ENCODE measurements at regions not wholly inside any gene's neighbourhood (a gene's known extent, or its start where the extent isn't known, plus 50 kb on each side); places are given as distances from the start of the nearest gene placed in this dataset.

GRCh38 chr5:125415126-125415525 lies 668.7 kb upstream of the ZNF608 start:
- DNase-seq: no peak
- H3K27ac ChIP-seq (ENCODE audit: insufficient read depth, low read length, poor library complexity, severe bottlenecking): no peak overlapping the region

DNA sequence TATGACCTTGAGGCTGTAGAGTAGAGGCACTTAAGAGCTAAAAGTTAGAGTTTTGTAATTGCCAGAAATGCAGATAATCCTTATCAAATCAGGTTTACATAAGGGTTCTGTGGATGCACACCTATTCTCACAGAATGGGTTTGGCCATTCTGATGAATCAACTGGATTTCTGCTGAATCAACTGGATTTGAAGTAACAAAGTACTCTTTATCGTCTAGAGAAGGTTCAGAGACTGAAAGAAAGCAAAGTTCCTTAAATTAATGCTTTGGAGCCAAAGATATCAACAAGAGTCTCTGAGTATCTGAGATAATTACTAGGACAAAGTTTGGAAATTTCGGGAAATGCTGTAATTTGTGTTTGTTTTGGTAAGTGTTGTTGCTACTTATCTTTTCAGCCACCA lies 669.6 kb upstream of the ZNF608 start:
- no peaks in the 10 kb centered on the region for H3K27me3 ChIP-seq (ENCODE audit: control insufficient read depth, insufficient read depth, low read length)
- ATAC-seq (ENCODE audit: low read depth in 2 of 2): no peak
- no peaks in the 10 kb centered on the region for H3K36me3 Mint-ChIP-seq
- no peak overlapping the region for H3K4me3 ChIP-seq (ENCODE audit: low read depth, low read length)
- DNase-seq: no peak
- H3K27ac ChIP-seq (ENCODE audit: insufficient read depth, low read length, poor library complexity, severe bottlenecking): no peak overlapping the region
- H3K27me3 Mint-ChIP-seq: no peaks in the 10 kb centered on the region
- H3K9me3 Mint-ChIP-seq: peaks cover 0 to 3% (median 2%) of the 10 kb centered on the region in 7 donors
- no peaks in the 10 kb centered on the region for H3K4me1 Mint-ChIP-seq
- no peaks in the 10 kb centered on the region for H3K9me3 ChIP-seq (ENCODE audit: control insufficient read depth in 2 of 2, low read length in 2 of 2)
- H3K36me3 ChIP-seq (ENCODE audit: control insufficient read depth, insufficient read depth, low read length): no peaks in the 10 kb centered on the region
- H3K4me1 ChIP-seq (ENCODE audit: control insufficient read depth, insufficient read depth, low read length, poor library complexity, severe bottlenecking): no peaks in the 10 kb centered on the region
- H3K27ac Mint-ChIP-seq: no peak overlapping the region
- H3K4me3 Mint-ChIP-seq: no peak overlapping the region

More at GRCh38 chr5:125415126-125415525, 668.7 kb upstream of the ZNF608 start:
- no peaks in the 10 kb centered on the region for H3K4me1 ChIP-seq (ENCODE audit: control insufficient read depth, insufficient read depth, low read length, poor library complexity, severe bottlenecking)
- H3K9me3 ChIP-seq (ENCODE audit: control insufficient read depth in 2 of 2, low read length in 2 of 2): no peaks in the 10 kb centered on the region
- Mint-ChIP-seq H3K36me3 (no peaks in the 10 kb centered on the region), H3K4me1 (no peaks in the 10 kb centered on the region), H3K27me3 (no peaks in the 10 kb centered on the region), H3K9me3 (peaks cover 0 to 3% (median 2%) of the 10 kb centered on the region in 7 donors), H3K27ac (no peak overlapping the region), H3K4me3 (no peak overlapping the region)
- H3K27me3 ChIP-seq (ENCODE audit: control insufficient read depth, insufficient read depth, low read length): no peaks in the 10 kb centered on the region
- no peaks in the 10 kb centered on the region for H3K36me3 ChIP-seq (ENCODE audit: control insufficient read depth, insufficient read depth, low read length)
- H3K4me3 ChIP-seq (ENCODE audit: low read depth, low read length): no peak overlapping the region
- ATAC-seq (ENCODE audit: low read depth in 2 of 2): no peak

- no peak overlapping the region for H3K27ac ChIP-seq (ENCODE audit: insufficient read depth, low read length, poor library complexity, severe bottlenecking)
- no peaks in the 10 kb centered on the region for H3K36me3 Mint-ChIP-seq
- H3K36me3 ChIP-seq (ENCODE audit: control insufficient read depth, insufficient read depth, low read length): no peaks in the 10 kb centered on the region
- no peak overlapping the region for H3K4me3 Mint-ChIP-seq
- peaks cover 0 to under 1% (median 0%) of the 10 kb centered on the region in 4 donors for H3K4me1 Mint-ChIP-seq
- no peaks in the 10 kb centered on the region for H3K27me3 Mint-ChIP-seq
- H3K27me3 ChIP-seq (ENCODE audit: control insufficient read depth, insufficient read depth, low read length): no peaks in the 10 kb centered on the region
- H3K4me1 ChIP-seq (ENCODE audit: control insufficient read depth, insufficient read depth, low read length, poor library complexity, severe bottlenecking): no peaks in the 10 kb centered on the region
- DNase-seq: no peak
- H3K4me3 ChIP-seq (ENCODE audit: low read depth, low read length): no peak overlapping the region
- H3K27ac Mint-ChIP-seq: no peak overlapping the region
- H3K9me3 ChIP-seq (ENCODE audit: control insufficient read depth in 2 of 2, low read length in 2 of 2): no peaks in the 10 kb centered on the region
- H3K9me3 Mint-ChIP-seq: peaks cover 2 to 7% (median 5%) of the 10 kb centered on the region in 7 donors
- no peak for ATAC-seq (ENCODE audit: low read depth in 2 of 2)
Measured at GRCh38 chr5:125421006-125421405, 674.6 kb upstream of the ZNF608 start.

DNA sequence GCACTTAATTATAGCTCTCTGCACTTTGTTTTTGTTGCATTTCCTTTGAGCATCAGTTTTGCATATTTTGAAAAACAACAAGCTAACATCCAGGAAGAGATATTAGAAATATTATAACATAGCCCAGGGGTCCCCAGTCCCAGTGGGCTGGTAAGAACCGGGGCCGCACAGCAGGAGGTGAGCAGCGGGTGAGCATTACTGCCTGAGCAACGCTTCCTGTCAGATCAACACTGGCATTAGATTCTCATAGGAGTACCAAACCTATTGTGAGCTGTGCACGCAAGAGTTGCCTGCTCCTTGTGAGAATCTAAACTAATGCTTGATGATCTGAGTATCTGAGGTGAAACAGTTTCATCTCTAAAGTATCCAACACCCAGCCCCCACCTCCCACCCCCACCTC lies 675.9 kb upstream of the ZNF608 start:
- Histone ChIP-seq H3K9me3 (ENCODE audit: control insufficient read depth in 2 of 2, low read length in 2 of 2) (no peaks in the 10 kb centered on the region), H3K27ac (ENCODE audit: insufficient read depth, low read length, poor library complexity, severe bottlenecking) (no peak overlapping the region), H3K36me3 (ENCODE audit: control insufficient read depth, insufficient read depth, low read length) (no peaks in the 10 kb centered on the region), H3K4me1 (ENCODE audit: control insufficient read depth, insufficient read depth, low read length, poor library complexity, severe bottlenecking) (no peaks in the 10 kb centered on the region), H3K4me3 (ENCODE audit: low read depth, low read length) (no peak overlapping the region), H3K27me3 (ENCODE audit: control insufficient read depth, insufficient read depth, low read length) (no peaks in the 10 kb centered on the region)
- no peak overlapping the region for H3K27ac Mint-ChIP-seq
- H3K4me3 Mint-ChIP-seq: no peak overlapping the region
- no peaks in the 10 kb centered on the region for H3K27me3 Mint-ChIP-seq
- peaks cover 0 to 4% (median 0%) of the 10 kb centered on the region in 4 donors for H3K4me1 Mint-ChIP-seq
- H3K9me3 Mint-ChIP-seq: peaks cover 2 to 14% (median 7%) of the 10 kb centered on the region in 7 donors
- no peak for ATAC-seq (ENCODE audit: low read depth in 2 of 2)
- no peaks in the 10 kb centered on the region for H3K36me3 Mint-ChIP-seq
- no peak for DNase-seq

GRCh38 chr5:125424402-125425141 lies 678.1 kb upstream of the ZNF608 start:
- Mint-ChIP-seq H3K27ac (no peak overlapping the region), H3K9me3 (peaks cover 3 to 12% (median 8%) of the 10 kb centered on the region in 7 donors), H3K4me3 (no peak overlapping the region), H3K36me3 (no peaks in the 10 kb centered on the region), H3K4me1 (peaks cover 0 to 4% (median 0%) of the 10 kb centered on the region in 4 donors), H3K27me3 (no peaks in the 10 kb centered on the region)
- ATAC-seq (ENCODE audit: low read depth in 2 of 2) (no peak), DNase-seq (no peak)
- H3K27ac ChIP-seq (ENCODE audit: insufficient read depth, low read length, poor library complexity, severe bottlenecking): no peak overlapping the region
- no peaks in the 10 kb centered on the region for H3K9me3 ChIP-seq (ENCODE audit: control insufficient read depth in 2 of 2, low read length in 2 of 2)
- H3K4me1 ChIP-seq (ENCODE audit: control insufficient read depth, insufficient read depth, low read length, poor library complexity, severe bottlenecking): no peaks in the 10 kb centered on the region
- no peaks in the 10 kb centered on the region for H3K27me3 ChIP-seq (ENCODE audit: control insufficient read depth, insufficient read depth, low read length)
- H3K4me3 ChIP-seq (ENCODE audit: low read depth, low read length): no peak overlapping the region
- no peaks in the 10 kb centered on the region for H3K36me3 ChIP-seq (ENCODE audit: control insufficient read depth, insufficient read depth, low read length)

DNA sequence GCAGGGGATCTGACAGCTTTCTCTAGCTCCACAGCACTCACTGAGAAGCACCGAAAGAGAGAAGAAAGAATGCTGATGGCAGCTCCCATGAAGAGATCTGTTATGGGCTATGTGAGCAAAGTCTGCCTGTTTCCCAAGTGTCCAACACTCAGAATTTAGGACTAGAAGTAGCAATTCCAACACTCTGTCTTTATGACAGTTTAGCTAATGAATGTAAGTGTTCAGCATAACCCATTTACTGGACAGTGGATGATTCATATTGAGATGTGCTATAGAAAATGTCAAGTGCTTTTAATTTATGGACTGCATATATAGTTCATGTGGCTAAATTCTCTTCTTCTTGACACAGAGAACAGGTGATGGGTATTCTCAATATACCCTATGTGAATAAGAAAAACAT lies 683.1 kb upstream of the ZNF608 start:
- Mint-ChIP-seq H3K36me3 (no peaks in the 10 kb centered on the region), H3K9me3 (peaks cover 3 to 14% (median 10%) of the 10 kb centered on the region in 7 donors), H3K27ac (no peak overlapping the region), H3K4me1 (peaks cover 0 to 4% (median 0%) of the 10 kb centered on the region in 4 donors), H3K4me3 (no peak overlapping the region), H3K27me3 (no peaks in the 10 kb centered on the region)
- no peaks in the 10 kb centered on the region for H3K27me3 ChIP-seq (ENCODE audit: control insufficient read depth, insufficient read depth, low read length)
- no peaks in the 10 kb centered on the region for H3K4me1 ChIP-seq (ENCODE audit: control insufficient read depth, insufficient read depth, low read length, poor library complexity, severe bottlenecking)
- no peaks in the 10 kb centered on the region for H3K9me3 ChIP-seq (ENCODE audit: control insufficient read depth in 2 of 2, low read length in 2 of 2)
- H3K36me3 ChIP-seq (ENCODE audit: control insufficient read depth, insufficient read depth, low read length): no peaks in the 10 kb centered on the region
- DNase-seq: no peak
- ATAC-seq (ENCODE audit: low read depth in 2 of 2): no peak
- no peak overlapping the region for H3K27ac ChIP-seq (ENCODE audit: insufficient read depth, low read length, poor library complexity, severe bottlenecking)
- no peak overlapping the region for H3K4me3 ChIP-seq (ENCODE audit: low read depth, low read length)

GRCh38 chr5:125433457-125433856 lies 687.0 kb upstream of the ZNF608 start:
- Histone ChIP-seq H3K4me1 (ENCODE audit: control insufficient read depth, insufficient read depth, low read length, poor library complexity, severe bottlenecking) (no peaks in the 10 kb centered on the region), H3K27me3 (ENCODE audit: control insufficient read depth, insufficient read depth, low read length) (no peaks in the 10 kb centered on the region), H3K9me3 (ENCODE audit: control insufficient read depth in 2 of 2, low read length in 2 of 2) (no peaks in the 10 kb centered on the region), H3K27ac (ENCODE audit: insufficient read depth, low read length, poor library complexity, severe bottlenecking) (no peak overlapping the region), H3K4me3 (ENCODE audit: low read depth, low read length) (no peak overlapping the region), H3K36me3 (ENCODE audit: control insufficient read depth, insufficient read depth, low read length) (no peaks in the 10 kb centered on the region)
- H3K36me3 Mint-ChIP-seq: no peaks in the 10 kb centered on the region
- no peak overlapping the region for H3K27ac Mint-ChIP-seq
- H3K9me3 Mint-ChIP-seq: peaks cover 0 to 12% (median 7%) of the 10 kb centered on the region in 7 donors
- no peak overlapping the region for H3K4me3 Mint-ChIP-seq
- H3K27me3 Mint-ChIP-seq: no peaks in the 10 kb centered on the region
- ATAC-seq (ENCODE audit: low read depth in 2 of 2) (no peak), DNase-seq (no peak)
- H3K4me1 Mint-ChIP-seq: no peaks in the 10 kb centered on the region

GRCh38 chr5:125439243-125439642 lies 692.8 kb upstream of the ZNF608 start:
- Mint-ChIP-seq H3K9me3 (peaks cover 0 to 30% (median 8%) of the 10 kb centered on the region in 7 donors), H3K27me3 (no peaks in the 10 kb centered on the region), H3K4me1 (no peaks in the 10 kb centered on the region), H3K27ac (no peak overlapping the region), H3K4me3 (no peak overlapping the region), H3K36me3 (no peaks in the 10 kb centered on the region)
- ATAC-seq (ENCODE audit: low read depth in 2 of 2): no peak
- H3K4me3 ChIP-seq (ENCODE audit: low read depth, low read length): no peak overlapping the region
- H3K4me1 ChIP-seq (ENCODE audit: control insufficient read depth, insufficient read depth, low read length, poor library complexity, severe bottlenecking): no peaks in the 10 kb centered on the region
- no peaks in the 10 kb centered on the region for H3K36me3 ChIP-seq (ENCODE audit: control insufficient read depth, insufficient read depth, low read length)
- peaks cover 4 to 14% of the 10 kb centered on the region in 2 experiments for H3K9me3 ChIP-seq (ENCODE audit: control insufficient read depth in 2 of 2, low read length in 2 of 2)
- no peak for DNase-seq
- H3K27me3 ChIP-seq (ENCODE audit: control insufficient read depth, insufficient read depth, low read length): no peaks in the 10 kb centered on the region
- no peak overlapping the region for H3K27ac ChIP-seq (ENCODE audit: insufficient read depth, low read length, poor library complexity, severe bottlenecking)
